Gastroesophageal sphincter (tissue), 3 donors: ENCODE measurements at regions not wholly inside any gene's neighbourhood (a gene's known extent, or its start where the extent isn't known, plus 50 kb on each side); places are given as distances from the start of the nearest gene placed in this dataset.

ENCODE experiments used
- CTCF ChIP-seq, 4 experiments: fragments of 200-600 bp in 2 of 4; fragments of 450-650 bp in 2 of 4; sonication (generic) in 1 of 4; IDR thresholded peaks; one replicate each; pipeline ENCODE4 v1.5.1; 2017 to 2019; ENCODE audit warnings: antibody characterized with exemption in 4 of 4, mild to moderate bottlenecking in 2 of 4, moderate library complexity in 2 of 4
- POLR2A ChIP-seq, 2 donors: fragments of 450-650 bp; IDR thresholded peaks; one replicate each; pipeline ENCODE4 v1.6.1; 2017; ENCODE audit warnings: antibody characterized with exemption in 2 of 2, mild to moderate bottlenecking in 2 of 2, moderate library complexity in 1 of 2

GRCh38 chr9:82081496-82081895, 92.9 kb downstream of the SPATA31D1 start:
- TF ChIP-seq POLR2A (IDR thresholded peaks at IDR 0.05) = no peak
- no peak for TF ChIP-seq CTCF (IDR thresholded peaks at IDR 0.05)
